ENCODE measurements at regions not wholly inside any gene's neighbourhood (a gene's known extent, or its start where the extent isn't known, plus 50 kb on each side); places are given as distances from the start of the nearest gene placed in this dataset.

DNA sequence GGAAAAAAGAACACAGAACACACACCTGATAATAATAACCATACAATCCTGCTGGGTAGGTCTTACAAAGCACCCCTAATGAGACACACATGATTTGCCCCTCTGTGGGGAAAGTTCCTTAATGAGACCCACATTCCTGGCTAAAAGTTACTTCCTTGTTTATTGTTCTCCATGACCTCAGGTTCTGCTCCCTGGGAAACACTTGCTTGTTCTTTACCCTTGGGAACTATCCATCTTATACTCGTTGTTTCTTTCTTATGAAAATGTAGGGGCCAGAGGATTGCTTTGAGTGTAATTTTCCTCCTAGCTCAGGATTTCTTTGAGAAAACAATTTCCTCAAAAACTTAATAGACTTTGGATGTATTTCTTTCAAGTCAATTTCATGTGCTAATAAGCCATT, 52.1 kb upstream of the PCDH10 start:
- no peak for DNase-seq

All from suppressor macrophage treated with lipopolysaccharide for 4 hours (primary cell).